HG03103 (cell line): ENCODE measurements at regions not wholly inside any gene's neighbourhood (a gene's known extent, or its start where the extent isn't known, plus 50 kb on each side); places are given as distances from the start of the nearest gene placed in this dataset.
A peak's percentile ranks its signal among the peaks of the same experiment; 100 is the strongest.
"Not testable (repeated sequence)": the region's sequence is repeated elsewhere in the genome, so short reads cannot be mapped to it uniquely, and the experiment has no call there.

ENCODE experiments used
- ATAC-seq: cut with Tn5 transposase; IDR thresholded peaks from one replicate; pipeline ENCODE4 v1.9.1; 2021; ENCODE audit warnings: low read depth; ENCODE audit not compliant: unreplicated experiment

DNA sequence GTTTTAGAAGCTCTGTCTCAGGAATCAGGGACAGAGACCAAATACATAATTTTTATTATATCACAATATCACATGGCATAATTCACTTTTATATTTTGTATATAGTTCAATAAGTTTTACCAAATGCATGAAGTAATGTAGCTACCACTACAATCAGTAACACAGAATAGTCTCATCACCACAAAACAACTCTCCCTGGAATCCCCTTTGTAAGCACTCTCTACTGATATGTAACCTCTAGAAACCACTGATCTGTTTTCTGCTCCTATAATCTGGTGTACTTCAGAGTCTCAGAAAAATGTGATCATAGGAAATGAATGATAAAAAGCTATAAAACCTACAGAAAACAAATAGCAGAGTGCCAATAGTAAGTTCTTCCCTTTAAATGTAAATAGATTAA lies 1465.9 kb downstream of the SPATA31A7 start:
- ATAC-seq: not testable (repeated sequence)

DNA sequence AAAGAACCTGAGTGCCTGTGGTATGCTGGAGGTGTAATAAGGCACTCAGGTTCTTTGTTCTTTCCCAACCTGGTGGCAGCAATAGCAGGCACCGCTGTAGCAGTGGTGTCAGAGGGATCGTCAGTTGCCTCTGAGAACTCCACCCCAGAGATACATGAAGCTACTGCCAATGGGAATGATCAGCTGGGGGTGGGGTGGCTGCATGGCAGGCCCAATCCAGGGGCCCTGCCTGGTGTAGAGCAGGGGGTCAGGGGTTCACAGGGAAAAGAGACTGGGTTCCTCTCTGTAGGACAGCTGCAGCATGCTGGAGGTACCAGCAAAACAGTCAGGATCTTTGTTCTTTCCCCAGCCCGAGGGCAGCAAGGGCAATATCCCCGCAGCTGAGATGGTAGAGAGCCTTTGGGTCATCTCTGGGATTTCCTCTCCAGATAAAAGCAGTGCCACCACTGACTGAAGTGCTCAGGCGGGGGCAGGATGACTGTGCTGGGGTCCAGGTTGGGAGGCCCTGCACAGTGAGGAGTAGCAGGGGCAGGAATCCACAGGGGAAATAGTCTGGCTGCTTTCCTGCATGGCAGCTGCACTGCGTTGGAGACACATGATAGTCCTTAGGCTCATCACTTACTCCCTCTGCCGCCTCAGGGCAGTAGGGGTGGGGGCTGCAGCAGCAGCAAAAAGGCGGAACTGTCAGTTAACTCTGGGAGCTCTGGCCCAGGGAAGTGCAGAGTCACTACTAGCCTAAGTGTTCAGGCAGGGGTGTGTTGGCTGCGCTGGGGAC lies 1473.1 kb downstream of the SPATA31A7 start:
- not testable (repeated sequence) for ATAC-seq

DNA sequence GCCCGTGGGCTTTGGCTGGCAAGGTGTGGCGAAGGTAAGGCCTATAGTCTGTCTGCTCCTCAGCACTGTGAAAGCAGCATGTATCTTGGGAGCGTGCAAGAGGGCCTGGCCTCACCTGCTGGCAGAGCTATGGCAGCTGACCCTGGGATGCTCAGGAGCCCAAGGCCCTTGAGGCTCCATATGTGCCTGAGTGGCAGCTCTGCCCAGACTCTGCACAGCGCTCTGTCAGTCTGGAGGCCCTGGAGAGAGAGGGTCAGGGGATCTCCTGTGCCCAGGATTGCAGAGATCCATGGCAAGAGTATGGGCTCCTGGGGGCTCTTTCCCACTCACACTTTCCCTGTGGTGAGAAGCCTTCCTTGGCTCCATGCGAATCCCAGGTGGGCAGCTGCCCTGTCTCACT lies 1473.7 kb downstream of the SPATA31A7 start:
- ATAC-seq: not testable (repeated sequence)

DNA sequence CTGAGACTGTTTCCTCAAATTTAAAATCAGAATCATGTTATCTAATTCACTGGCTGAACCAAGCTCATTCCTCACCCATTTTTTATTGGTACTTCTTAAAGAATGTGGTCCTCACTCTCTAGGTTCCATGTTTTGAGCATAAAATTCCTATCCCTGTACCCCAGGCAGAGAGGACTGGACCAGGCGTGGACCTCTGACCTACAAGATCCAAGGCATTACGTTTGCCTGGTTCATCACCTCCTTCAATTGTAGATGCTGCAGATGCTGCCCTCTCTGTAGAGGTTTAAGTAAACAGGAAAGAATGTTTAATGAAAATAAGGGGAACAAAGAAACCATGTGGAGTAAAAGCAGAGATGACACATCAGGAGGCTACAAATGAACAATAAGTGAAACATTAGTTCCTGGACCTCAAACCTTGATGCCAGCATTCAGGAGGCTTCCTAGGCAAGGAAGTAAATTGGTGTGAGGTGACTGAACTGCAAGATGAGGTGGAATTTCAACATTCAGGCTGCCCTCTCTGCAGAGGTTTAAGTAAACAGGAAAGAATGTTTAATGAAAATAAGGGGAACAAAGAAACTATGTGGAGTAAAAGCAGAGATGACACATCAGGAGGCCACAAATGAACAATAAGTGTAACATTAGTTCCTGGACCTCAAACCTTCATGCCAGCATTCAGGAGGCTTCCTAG lies 1477.4 kb downstream of the SPATA31A7 start:
- ATAC-seq: not testable (repeated sequence)

DNA sequence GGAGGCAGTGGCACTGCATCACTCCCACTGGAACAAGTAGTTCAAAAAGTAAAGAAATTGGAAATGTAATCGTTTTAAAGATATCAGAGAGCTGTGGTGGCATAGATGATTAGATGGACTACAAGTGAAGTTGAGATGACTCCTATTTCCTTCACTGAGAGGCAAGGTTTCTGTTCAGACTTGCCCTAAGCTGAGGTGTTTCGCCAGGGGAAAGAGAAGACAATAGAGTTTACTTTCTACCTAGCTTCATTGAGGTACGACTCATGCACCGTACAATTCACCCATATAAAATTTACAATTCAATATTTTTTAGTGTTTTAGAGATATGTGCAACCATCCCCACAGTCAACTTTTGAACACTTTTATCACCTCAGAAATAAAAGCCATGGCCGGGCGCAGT lies 1487.2 kb downstream of the SPATA31A7 start:
- ATAC-seq: not testable (repeated sequence)

DNA sequence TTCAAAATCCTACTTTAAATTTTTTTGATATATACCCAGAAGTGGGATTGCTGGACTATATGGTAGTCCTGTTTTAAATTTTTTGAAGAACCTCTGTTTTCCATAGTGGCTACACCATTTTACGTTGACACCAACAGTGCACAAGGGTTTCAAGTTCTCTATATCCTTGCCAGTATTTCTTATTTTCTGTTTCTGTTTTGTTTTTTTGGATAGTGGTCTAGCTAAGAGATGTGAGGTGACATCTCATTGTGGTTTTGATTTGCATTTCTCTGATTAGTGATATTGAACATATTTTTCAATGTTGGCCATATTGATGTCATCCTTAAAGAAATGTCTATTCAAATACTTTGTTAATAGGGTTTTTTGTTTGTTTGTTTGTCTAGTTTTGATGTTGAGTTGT lies 1488.5 kb downstream of the SPATA31A7 start:
- ATAC-seq: not testable (repeated sequence)

DNA sequence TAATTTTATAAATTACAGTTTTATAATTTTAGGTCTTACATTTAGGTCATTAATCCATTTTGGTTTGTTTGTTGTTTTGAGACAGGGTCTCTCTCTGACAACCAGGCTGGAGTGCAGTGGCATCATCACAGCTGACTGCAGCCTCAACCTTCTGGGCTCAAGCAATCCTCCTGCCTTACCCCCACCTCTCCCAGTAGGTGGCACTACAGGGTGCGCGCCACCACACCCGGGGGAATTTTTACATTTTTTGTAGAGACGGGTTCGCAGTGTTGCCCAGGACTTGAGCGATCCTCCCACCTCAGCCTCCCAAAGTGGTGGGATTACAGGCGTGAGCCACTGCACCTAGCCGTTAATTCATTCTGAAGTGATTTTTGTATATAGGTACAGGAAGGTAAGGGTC lies 1489.2 kb downstream of the SPATA31A7 start:
- not testable (repeated sequence) for ATAC-seq

DNA sequence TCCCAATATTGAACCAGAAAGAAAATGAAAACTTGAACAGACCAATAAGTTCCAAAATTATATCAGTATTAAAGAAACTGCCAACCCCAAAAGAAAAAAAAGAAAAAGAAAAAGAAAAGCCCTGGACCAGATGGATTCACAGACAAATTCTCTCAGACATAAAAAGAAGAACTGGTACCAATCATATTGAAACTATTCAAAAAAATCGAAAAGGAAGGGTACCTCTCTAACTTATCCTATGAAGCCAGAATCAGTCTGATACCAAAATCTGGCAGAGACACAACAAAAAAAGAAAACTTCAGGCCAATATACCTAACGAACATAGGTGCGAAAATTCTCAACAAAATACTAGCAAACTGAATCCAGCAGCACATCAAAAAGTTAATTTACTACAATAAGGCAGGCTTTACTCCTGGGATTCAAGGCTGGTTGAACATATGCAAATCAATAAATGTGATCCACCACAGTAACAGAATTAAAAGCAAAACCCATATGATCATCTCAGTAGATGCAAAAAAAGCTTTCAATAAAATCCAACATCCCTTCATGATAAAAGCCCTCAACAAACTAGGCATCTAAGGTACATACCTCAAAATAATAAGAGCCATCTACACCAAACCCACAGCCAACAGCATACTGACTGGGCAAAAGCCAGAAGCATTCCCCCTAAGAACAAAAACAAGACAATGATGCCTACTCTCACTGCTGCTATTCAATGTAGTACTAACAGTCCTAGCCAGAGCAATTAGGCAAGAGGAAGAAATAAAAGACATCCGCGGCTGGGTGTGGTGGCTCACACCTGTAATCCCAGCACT lies 1495.2 kb downstream of the SPATA31A7 start:
- ATAC-seq: not testable (repeated sequence)

DNA sequence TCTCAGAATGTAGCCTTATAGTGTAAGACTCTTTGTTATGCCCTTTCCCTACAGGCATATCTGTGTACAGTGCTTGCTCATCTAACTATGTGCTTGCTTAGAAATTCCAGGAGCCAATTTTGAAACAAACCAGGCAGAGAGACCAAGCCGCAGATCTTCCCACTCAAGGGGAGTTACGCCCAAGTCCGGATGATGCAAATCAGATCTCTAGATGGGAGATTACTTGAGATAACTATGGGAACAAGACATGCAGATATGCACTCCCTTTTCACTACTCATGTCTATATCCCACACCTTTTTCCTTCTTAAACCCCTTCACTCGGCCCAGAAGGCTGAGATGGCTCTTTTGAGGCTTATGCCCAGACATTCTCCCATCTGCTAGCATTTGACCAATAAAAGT lies 1496.5 kb downstream of the SPATA31A7 start:
- ATAC-seq: not testable (repeated sequence)

DNA sequence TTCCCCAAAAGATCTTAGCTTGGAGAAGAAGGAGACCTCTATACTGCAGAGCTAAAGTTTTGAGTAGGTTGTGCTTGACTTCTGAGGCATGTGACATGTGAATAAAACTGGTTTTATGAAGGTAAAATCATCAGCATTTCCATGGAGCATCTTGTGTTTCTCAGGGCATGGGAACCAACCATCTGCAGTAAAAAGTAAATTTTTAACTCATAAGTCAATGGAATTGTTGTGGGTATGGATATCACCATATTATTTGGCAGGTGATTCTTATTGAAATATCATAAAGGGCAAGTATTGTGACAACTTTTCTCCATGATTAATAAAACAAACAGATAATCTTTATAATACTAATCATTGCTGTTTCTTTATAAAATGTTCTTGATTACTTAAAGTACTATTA lies 1503.2 kb downstream of the SPATA31A7 start:
- not testable (repeated sequence) for ATAC-seq

DNA sequence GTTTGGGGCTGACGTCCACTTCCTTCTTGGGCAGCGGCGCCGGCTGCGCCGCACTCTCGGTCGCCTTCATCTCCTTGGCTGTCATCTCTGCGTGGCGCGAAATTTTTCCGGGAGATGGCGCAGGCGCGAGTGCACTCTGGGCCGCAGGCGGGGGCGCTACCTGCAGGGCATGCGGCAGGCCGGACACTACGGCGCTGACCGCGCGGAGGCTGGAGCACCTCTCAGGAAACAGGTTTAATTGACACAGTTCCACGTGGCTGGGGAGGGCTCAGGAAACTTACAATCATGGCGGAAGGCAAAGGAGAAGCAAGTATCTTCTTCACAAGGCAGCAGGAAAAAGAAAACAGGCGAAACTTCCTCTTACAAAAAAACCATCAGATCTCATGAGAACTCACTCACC lies 1521.5 kb downstream of the SPATA31A7 start:
- not testable (repeated sequence) for ATAC-seq

DNA sequence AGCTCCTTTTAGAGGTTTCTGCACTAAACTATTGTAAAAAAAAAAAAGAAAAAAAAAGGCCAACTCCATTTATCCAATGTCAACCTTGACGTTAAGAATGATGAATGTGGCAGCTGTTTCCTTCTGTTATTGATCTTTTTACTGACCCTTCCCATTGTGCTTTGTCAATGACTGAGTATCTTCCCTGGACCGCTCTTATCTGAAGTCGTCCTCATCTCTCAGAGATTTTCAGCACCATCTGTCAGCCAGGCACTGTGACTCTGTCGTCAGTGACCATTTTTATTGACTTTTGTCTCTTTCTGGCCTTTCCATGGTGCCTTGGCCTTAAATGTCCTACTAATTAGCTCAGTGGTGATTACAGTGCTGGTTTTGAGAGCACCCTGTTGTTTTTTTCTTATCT lies 1535.7 kb downstream of the SPATA31A7 start:
- ATAC-seq: not testable (repeated sequence)

DNA sequence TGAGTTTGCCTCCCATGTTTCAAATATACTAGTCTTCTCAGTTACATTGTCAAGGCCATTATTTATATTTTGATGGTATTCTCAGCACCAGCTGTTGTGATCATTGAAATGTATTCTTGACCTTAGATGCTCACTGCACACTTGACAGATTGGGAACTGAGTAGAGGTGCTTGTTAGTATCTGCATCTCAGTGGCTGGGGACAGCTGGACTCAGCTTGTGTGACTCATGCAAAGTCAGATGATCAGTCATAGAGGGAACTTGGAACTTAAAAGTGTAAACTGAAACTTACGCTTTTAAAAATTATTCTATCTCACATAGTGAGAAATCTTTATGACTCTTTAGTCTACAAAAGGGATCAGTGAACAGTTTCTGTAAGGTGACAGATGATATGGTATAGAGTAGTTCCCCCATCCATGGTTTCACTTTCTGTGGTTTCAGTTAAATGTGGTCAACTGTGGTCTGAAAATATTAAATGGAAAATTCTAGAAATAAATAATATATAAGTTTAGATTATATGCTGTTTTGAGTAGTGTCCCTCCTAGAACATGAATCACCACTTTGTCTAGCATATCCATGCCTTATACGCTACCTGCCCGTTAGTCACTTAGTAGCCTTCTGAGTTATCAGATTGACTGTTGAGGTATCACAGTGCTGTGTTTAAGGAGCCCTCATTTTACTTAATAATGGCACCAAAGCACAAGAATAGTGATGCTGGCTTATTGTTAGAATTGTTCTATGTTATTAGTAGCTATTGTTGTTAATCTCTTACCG lies 1540.6 kb downstream of the SPATA31A7 start:
- ATAC-seq: peak; percentile 92

DNA sequence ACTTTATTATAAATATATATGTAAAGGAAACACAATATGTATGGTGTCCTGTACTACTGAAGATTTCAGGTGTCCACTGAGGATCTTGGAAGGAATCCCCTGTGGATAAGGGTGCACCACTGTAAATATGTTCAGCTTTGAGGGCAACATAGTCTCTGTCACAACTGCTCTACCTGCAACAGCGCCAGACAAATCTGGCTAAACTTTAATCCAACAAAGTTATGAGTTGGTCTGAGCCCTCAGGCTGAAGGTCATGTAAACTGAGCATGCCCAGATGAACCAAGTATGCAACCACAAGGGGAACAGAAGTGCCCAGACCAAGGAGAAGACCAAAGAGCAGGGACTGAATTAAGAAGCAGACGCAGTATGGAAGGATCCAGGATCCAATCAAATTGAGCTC lies 1541.2 kb downstream of the SPATA31A7 start:
- not testable (repeated sequence) for ATAC-seq

DNA sequence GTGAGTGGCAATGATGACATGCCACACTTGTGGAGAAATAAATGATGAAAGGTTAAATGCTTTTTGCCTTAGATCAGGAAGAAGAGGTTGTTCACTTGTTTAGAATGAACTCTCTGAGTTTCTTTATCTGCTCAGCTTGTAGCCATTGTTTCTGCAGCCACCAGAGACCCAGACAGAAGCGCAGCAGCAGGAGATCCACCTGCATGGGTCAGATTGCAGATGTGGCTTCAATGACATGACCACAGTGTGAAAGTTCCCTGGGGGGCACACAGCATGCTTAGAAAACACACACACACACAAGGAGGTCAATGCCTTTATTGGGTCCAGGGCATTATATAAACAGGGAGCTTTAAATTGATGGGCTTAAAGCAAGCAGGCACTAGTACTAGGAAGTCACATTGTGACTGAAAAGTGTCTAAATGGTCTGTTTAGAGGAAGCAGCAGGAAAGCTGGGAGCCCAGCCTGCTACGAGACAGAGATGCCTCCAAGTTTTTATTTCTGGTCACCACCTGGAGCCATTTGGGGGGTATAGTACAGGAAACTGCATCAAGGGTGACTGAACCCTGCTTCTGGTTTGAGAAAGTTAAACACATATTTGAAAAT lies 1547.3 kb downstream of the SPATA31A7 start:
- ATAC-seq: not testable (repeated sequence)

DNA sequence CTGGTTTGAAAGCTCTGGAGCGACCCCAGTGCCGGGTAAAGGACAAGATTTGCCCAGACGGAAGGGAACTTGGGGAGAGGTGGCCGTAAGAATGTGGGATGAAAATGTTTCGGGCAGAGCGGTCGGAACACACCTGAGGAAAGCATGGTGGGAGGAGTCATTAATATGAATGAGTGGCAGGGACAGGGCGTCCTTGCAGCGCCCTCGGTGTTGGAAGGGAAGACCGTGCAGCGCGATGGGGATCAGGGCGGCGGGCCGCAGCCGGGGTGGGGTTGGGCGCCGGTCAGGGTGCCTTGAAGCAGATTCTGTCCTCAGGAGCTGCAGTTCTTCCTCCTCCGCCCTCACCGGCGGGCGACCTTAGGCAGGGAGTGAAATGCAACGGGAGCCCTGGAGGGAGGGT lies 1548.1 kb downstream of the SPATA31A7 start:
- not testable (repeated sequence) for ATAC-seq

DNA sequence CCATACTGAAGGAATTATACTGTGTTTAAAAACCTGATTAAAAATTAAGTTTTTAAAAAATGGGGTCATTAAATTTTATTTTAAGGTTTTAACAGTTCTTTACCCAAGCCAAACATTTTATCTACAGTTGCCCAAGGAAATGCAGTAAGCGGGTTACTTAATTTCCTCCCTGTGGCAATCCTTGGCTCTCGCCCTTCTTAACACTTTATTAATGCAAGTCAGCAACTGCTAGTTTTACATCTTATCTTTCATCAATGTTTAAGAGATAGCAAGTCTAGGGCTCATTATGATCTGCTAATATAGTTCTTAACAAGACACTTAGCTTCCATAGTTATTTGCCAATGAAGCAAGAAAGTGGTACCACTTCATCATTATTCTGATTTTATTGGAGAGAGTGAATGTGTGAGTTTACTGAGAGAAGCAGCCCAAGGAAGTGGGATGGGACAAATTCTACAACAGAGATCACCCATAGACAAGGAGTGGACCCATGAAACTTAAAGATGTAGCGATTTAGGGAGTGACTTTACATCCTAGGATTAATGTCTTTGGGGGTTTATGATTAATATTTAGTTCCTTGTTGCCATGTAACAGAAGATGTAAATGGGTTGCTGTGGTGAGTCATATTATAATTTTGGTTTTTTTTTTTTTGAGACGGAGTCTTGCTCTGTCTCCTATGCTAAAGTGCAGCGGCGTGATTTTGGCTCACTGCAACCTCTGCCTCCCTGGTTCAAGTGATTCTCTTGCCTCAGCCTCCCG lies 1556.1 kb downstream of the SPATA31A7 start:
- not testable (repeated sequence) for ATAC-seq
